ENCODE measurements at regions not wholly inside any gene's neighbourhood (a gene's known extent, or its start where the extent isn't known, plus 50 kb on each side); places are given as distances from the start of the nearest gene placed in this dataset.

DNA sequence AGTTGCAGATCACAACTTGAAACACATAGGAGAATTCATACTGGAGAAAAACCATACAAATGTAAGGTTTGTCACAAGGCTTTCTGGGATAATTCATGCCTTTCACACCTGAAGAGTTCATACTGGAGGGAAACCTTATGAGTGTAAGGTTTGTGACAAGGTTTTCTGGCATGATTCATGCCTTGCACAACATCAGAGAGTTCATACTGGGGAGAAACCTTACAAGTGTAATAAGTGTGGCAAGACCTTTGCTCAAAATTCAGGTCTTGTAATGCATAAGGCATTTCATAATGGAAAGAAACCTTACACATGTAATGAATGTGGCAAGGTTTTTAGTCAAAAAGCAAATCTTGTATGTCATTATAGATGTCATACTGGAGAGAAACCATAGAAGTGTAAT lies 58.8 kb upstream of the ENPEP start:
- Histone ChIP-seq H3K36me3 (ENCODE audit: insufficient read depth, low read length) (no peaks in the 10 kb centered on the region), H3K4me3 (ENCODE audit: insufficient read depth, low read depth, low read length) (no peak overlapping the region), H3K79me2 (ENCODE audit: insufficient read depth, low read length) (no peaks in the 10 kb centered on the region), H3K4me1 (ENCODE audit: insufficient read depth, low read length) (peaks cover 8% of the 10 kb centered on the region), H3K27me3 (ENCODE audit: insufficient read depth, low read length) (no peaks in the 10 kb centered on the region), H4K20me1 (ENCODE audit: insufficient read depth, low read length) (no peaks in the 10 kb centered on the region), H3K9me3 (ENCODE audit: insufficient read depth, low read depth, low read length) (no peaks in the 10 kb centered on the region), H3K9ac (ENCODE audit: low read length) (no peak overlapping the region), H3K27ac (ENCODE audit: low read depth, low read length) (no peak overlapping the region), H3K4me2 (ENCODE audit: low read length) (no peak overlapping the region), H2AFZ (ENCODE audit: low read depth, low read length) (no peak overlapping the region)
- DNase-seq (ENCODE audit: low read depth) (no peak), FAIRE-seq (no peak)
- no peaks in the 10 kb centered on the region for H3K27me3 Mint-ChIP-seq (ENCODE audit: low read depth, unreplicated experiment)
- H3K9me3 Mint-ChIP-seq (ENCODE audit: unreplicated experiment) = peaks cover 25% of the 10 kb centered on the region
- H3K4me3 Mint-ChIP-seq (ENCODE audit: unreplicated experiment) = no peak overlapping the region
- peaks cover 13% of the 10 kb centered on the region for H3K4me1 Mint-ChIP-seq (ENCODE audit: low read depth, unreplicated experiment)
- H3K36me3 Mint-ChIP-seq (ENCODE audit: low read depth, unreplicated experiment) = peaks cover 7% of the 10 kb centered on the region
- TF ChIP-seq EZH2 (IDR thresholded peaks at IDR 0.05; ENCODE audit: insufficient read depth, low read length) (no peak), CTCF (IDR thresholded peaks at IDR 0.05; ENCODE audit: insufficient read depth, low read depth, low read length) (no peak)
- no peak overlapping the region for H3K27ac Mint-ChIP-seq (ENCODE audit: unreplicated experiment)

GRCh38 chr4:110415478-110415877 lies 60.5 kb upstream of the ENPEP start:
- no peak overlapping the region for H3K4me3 ChIP-seq (ENCODE audit: insufficient read depth, low read depth, low read length)
- H3K36me3 ChIP-seq (ENCODE audit: insufficient read depth, low read length) = no peaks in the 10 kb centered on the region
- H3K9me3 ChIP-seq (ENCODE audit: insufficient read depth, low read depth, low read length) = no peaks in the 10 kb centered on the region
- H3K9ac ChIP-seq (ENCODE audit: low read length) = no peak overlapping the region
- no peak for TF ChIP-seq EZH2 (IDR thresholded peaks at IDR 0.05; ENCODE audit: insufficient read depth, low read length)
- no peak for TF ChIP-seq CTCF (IDR thresholded peaks at IDR 0.05; ENCODE audit: insufficient read depth, low read depth, low read length)
- no peaks in the 10 kb centered on the region for H3K27me3 Mint-ChIP-seq (ENCODE audit: low read depth, unreplicated experiment)
- peaks cover 18% of the 10 kb centered on the region for H3K9me3 Mint-ChIP-seq (ENCODE audit: unreplicated experiment)
- DNase-seq (ENCODE audit: low read depth) (no peak), FAIRE-seq (no peak)
- no peak overlapping the region for H3K27ac Mint-ChIP-seq (ENCODE audit: unreplicated experiment)
- H4K20me1 ChIP-seq (ENCODE audit: insufficient read depth, low read length) = no peaks in the 10 kb centered on the region
- no peak overlapping the region for H3K4me2 ChIP-seq (ENCODE audit: low read length)
- no peak overlapping the region for H3K4me3 Mint-ChIP-seq (ENCODE audit: unreplicated experiment)
- peaks cover 13% of the 10 kb centered on the region for H3K4me1 Mint-ChIP-seq (ENCODE audit: low read depth, unreplicated experiment)
- peaks cover 8% of the 10 kb centered on the region for H3K4me1 ChIP-seq (ENCODE audit: insufficient read depth, low read length)
- H3K27ac ChIP-seq (ENCODE audit: low read depth, low read length) = no peak overlapping the region
- no peaks in the 10 kb centered on the region for H3K79me2 ChIP-seq (ENCODE audit: insufficient read depth, low read length)
- no peaks in the 10 kb centered on the region for H3K27me3 ChIP-seq (ENCODE audit: insufficient read depth, low read length)
- no peak overlapping the region for H2AFZ ChIP-seq (ENCODE audit: low read depth, low read length)
- H3K36me3 Mint-ChIP-seq (ENCODE audit: low read depth, unreplicated experiment) = peaks cover 5% of the 10 kb centered on the region

GRCh38 chr4:110415041-110415440 lies 60.9 kb upstream of the ENPEP start:
- Histone ChIP-seq H3K79me2 (ENCODE audit: insufficient read depth, low read length) (no peaks in the 10 kb centered on the region), H2AFZ (ENCODE audit: low read depth, low read length) (no peak overlapping the region), H4K20me1 (ENCODE audit: insufficient read depth, low read length) (no peaks in the 10 kb centered on the region), H3K4me2 (ENCODE audit: low read length) (no peak overlapping the region), H3K27ac (ENCODE audit: low read depth, low read length) (no peak overlapping the region), H3K9me3 (ENCODE audit: insufficient read depth, low read depth, low read length) (no peaks in the 10 kb centered on the region), H3K4me1 (ENCODE audit: insufficient read depth, low read length) (peaks cover 8% of the 10 kb centered on the region), H3K27me3 (ENCODE audit: insufficient read depth, low read length) (no peaks in the 10 kb centered on the region), H3K36me3 (ENCODE audit: insufficient read depth, low read length) (no peaks in the 10 kb centered on the region), H3K4me3 (ENCODE audit: insufficient read depth, low read depth, low read length) (no peak overlapping the region), H3K9ac (ENCODE audit: low read length) (no peak overlapping the region)
- DNase-seq (ENCODE audit: low read depth) (no peak), FAIRE-seq (no peak)
- Mint-ChIP-seq H3K4me1 (ENCODE audit: low read depth, unreplicated experiment) (peaks cover 13% of the 10 kb centered on the region), H3K9me3 (ENCODE audit: unreplicated experiment) (peaks cover 14% of the 10 kb centered on the region), H3K36me3 (ENCODE audit: low read depth, unreplicated experiment) (peaks cover 5% of the 10 kb centered on the region), H3K27me3 (ENCODE audit: low read depth, unreplicated experiment) (no peaks in the 10 kb centered on the region), H3K4me3 (ENCODE audit: unreplicated experiment) (no peak overlapping the region), H3K27ac (ENCODE audit: unreplicated experiment) (no peak overlapping the region)
- no peak for TF ChIP-seq CTCF (IDR thresholded peaks at IDR 0.05; ENCODE audit: insufficient read depth, low read depth, low read length)
- TF ChIP-seq EZH2 (IDR thresholded peaks at IDR 0.05; ENCODE audit: insufficient read depth, low read length) = no peak

All from astrocyte (in vitro differentiated cells and primary cell).